HepG2 (cell line): ENCODE measurements at regions not wholly inside any gene's neighbourhood (a gene's known extent, or its start where the extent isn't known, plus 50 kb on each side); places are given as distances from the start of the nearest gene placed in this dataset.

Source experiments
- ATAC-seq: fragments of 200-7000 bp; cut with Tn5 transposase; 3 replicates; pipeline ENCODE4 v1.9.1; 2020; ENCODE audit warnings: mild to moderate bottlenecking, moderate library complexity
- BruUV-seq: library from RNA; stranded (reverse); fragments of 400-500 nt; replicated peaks from 2 replicates; lab custom pipeline; 2021; lab: Mats Ljungman, UMichigan
- CTCF ChIA-PET: fragments of 300-600 bp; formaldehyde crosslinking; extraction: SDS; loops from one replicate; lab custom pipeline; 2021; ENCODE audit warnings: low total read pairs, inconsistent platforms, low intra/inter-chr PET ratio; lab: Yijun Ruan, JAX
- POLR2A ChIA-PET: fragments of 350-600 bp; sonication (Branson Sonifier 250); formaldehyde crosslinking; loops from one replicate; lab custom pipeline; 2020; ENCODE audit warnings: antibody characterized with exemption, inconsistent platforms; lab: Yijun Ruan, JAX
- DNase-seq: peaks from one replicate; pipeline ENCODE4 v3.0.0-alpha.2; 2015; ENCODE audit warnings: low spot score
- FAIRE-seq: peaks from 3 replicates; lab custom pipeline; 2011; peaks lifted over from hg19 to GRCh38; lab: Jason Lieb, UNC
- H2AFZ ChIP-seq: one replicate; pipeline ENCODE4 v1.6.1; 2011; ENCODE audit warnings: low read length, inconsistent platforms
- H3K27ac ChIP-seq: fragments of 300-600 bp; 3 replicates; pipeline ENCODE4 v1.8.0; 2011; ENCODE audit warnings: mixed run types, mild to moderate bottlenecking, mixed read lengths, low read length, inconsistent platforms; ENCODE audit not compliant: insufficient read depth; ENCODE audit errors: extremely low read length
- H3K27me3 ChIP-seq, 2 experiments: fragments of 200-600 bp in 1 of 2; 2 replicates in 1 of 2; 3 replicates in 1 of 2; pipeline versions ENCODE4 v1.6.0 to v1.8.0; 2011; ENCODE audit warnings: low read length in 2 of 2, mild to moderate bottlenecking in 2 of 2, moderate library complexity in 2 of 2, inconsistent platforms in 1 of 2; ENCODE audit not compliant: insufficient read depth in 2 of 2, control insufficient read depth in 1 of 2
- H3K36me3 ChIP-seq, 2 experiments: fragments of 200-600 bp in 1 of 2; replicated peaks in 1 of 2; 2 replicates in 1 of 2; 3 replicates in 1 of 2; pipeline versions ENCODE4 v1.5.1 to v1.8.0; 2011; ENCODE audit warnings: low read length in 2 of 2, inconsistent platforms in 1 of 2; ENCODE audit not compliant: insufficient read depth in 2 of 2, control insufficient read depth in 1 of 2
- H3K4me1 ChIP-seq: 2 replicates; pipeline ENCODE4 v1.5.1; 2012; ENCODE audit warnings: low read length, inconsistent platforms; ENCODE audit not compliant: insufficient read depth
- H3K4me2 ChIP-seq: 2 replicates; pipeline ENCODE4 v1.6.0; 2011; ENCODE audit warnings: low read depth, low read length, inconsistent platforms
- H3K4me3 ChIP-seq, 3 experiments: fragments of 200-600 bp in 1 of 3; sonication (generic), shearing (Covaris generic) in 1 of 3; replicated peaks in 1 of 3; 2 replicates each; pipeline ENCODE4 v1.5.1; 2011 to 2016; ENCODE audit warnings: low read length in 3 of 3, inconsistent platforms in 2 of 3, low read depth in 2 of 3, mild to moderate bottlenecking in 2 of 3, control low read depth in 1 of 3, mixed read lengths in 1 of 3; ENCODE audit not compliant: insufficient read depth in 1 of 3
- H3K79me2 ChIP-seq: one replicate; pipeline ENCODE4 v1.6.1; 2011; ENCODE audit warnings: low read length, inconsistent platforms; ENCODE audit not compliant: insufficient read depth
- H3K9ac ChIP-seq: 2 replicates; pipeline ENCODE4 v1.6.0; 2011; ENCODE audit warnings: mild to moderate bottlenecking, low read depth, low read length, inconsistent platforms; ENCODE audit not compliant: insufficient read depth
- H3K9me3 ChIP-seq: 2 replicates; pipeline ENCODE4 v1.5.1; 2012; ENCODE audit warnings: mild to moderate bottlenecking, low read length
- H4K20me1 ChIP-seq: 2 replicates; pipeline ENCODE4 v1.6.0; 2011; ENCODE audit warnings: inconsistent platforms, mild to moderate bottlenecking, low read length, moderate library complexity; ENCODE audit not compliant: insufficient read depth
- DNMT3B ChIP-seq: conservative IDR thresholded peaks from 2 replicates; pipeline ENCODE4 v1.6.1; 2016; ENCODE audit warnings: missing biosample characterization, control low read depth
- FOSL2 ChIP-seq: sonication (generic); formaldehyde crosslinking; IDR thresholded peaks from 2 replicates; pipeline ENCODE4 v1.4.0; 2020; ENCODE audit warnings: missing genetic modification reagents
- FOXO1 ChIP-seq: sonication (generic); formaldehyde crosslinking; IDR thresholded peaks from 2 replicates; pipeline ENCODE4 v1.4.0; 2020; ENCODE audit warnings: missing genetic modification reagents
- HDAC1 ChIP-seq: sonication (generic); formaldehyde crosslinking; IDR thresholded peaks from 2 replicates; pipeline ENCODE4 v1.5.1; 2020; ENCODE audit warnings: mild to moderate bottlenecking, missing genetic modification reagents
- MXD4 ChIP-seq: IDR thresholded peaks from 2 replicates; pipeline ENCODE4 v1.6.1; 2016; ENCODE audit warnings: mild to moderate bottlenecking, missing biosample characterization, missing genetic modification reagents
- NFE2L1 ChIP-seq: sonication (generic); formaldehyde crosslinking; IDR thresholded peaks from 2 replicates; pipeline ENCODE4 v1.4.0; 2020; ENCODE audit warnings: missing genetic modification reagents, mild to moderate bottlenecking, borderline replicate concordance
- SP2 ChIP-seq: sonication (generic); formaldehyde crosslinking; IDR thresholded peaks from 2 replicates; pipeline ENCODE4 v1.5.1; 2020; ENCODE audit warnings: mild to moderate bottlenecking, missing genetic modification reagents
- SRSF4 ChIP-seq: fragments of 200-400 bp; formaldehyde crosslinking; IDR thresholded peaks from one replicate; pipeline ENCODE4 v1.6.1; 2018; ENCODE audit warnings: mild to moderate bottlenecking, low read depth, low read length, moderate library complexity; ENCODE audit not compliant: poor library complexity, severe bottlenecking
- ZNF143 ChIP-seq: sonication (generic); formaldehyde crosslinking; IDR thresholded peaks from 2 replicates; pipeline ENCODE4 v1.4.0; 2020; ENCODE audit warnings: missing genetic modification reagents
- ZNF230 ChIP-seq: sonication (generic); formaldehyde crosslinking; IDR thresholded peaks from 2 replicates; pipeline ENCODE4 v1.4.0; 2020; ENCODE audit warnings: mild to moderate bottlenecking, missing genetic modification reagents
- ZSCAN9 ChIP-seq: IDR thresholded peaks from 2 replicates; pipeline ENCODE4 v1.6.1; 2016; ENCODE audit warnings: borderline replicate concordance
- WGBS: methylation state at CpG from one replicate; pipeline ENCODE4 v1.1.6; 2017; ENCODE audit warnings: low lambda C conversion rate; 5-methylcytosine and 5-hydroxymethylcytosine counted together
- in situ Hi-C: cut with HindIII; loops from 2 replicates; pipeline ENCODE4 v1.10.0; 2017; ENCODE audit warnings: low pct_unique_long_range_greater_than_20kb; ENCODE audit not compliant: extremely low pct_ligation_motif_present
- intact Hi-C: fragments of 100-400 bp; cut with micrococcal nuclease; formaldehyde crosslinking; loops from one replicate; pipeline ENCODE4 v1.10.0; 2022; ENCODE audit not compliant: unreplicated experiment
- TF ChIP-seq, protein P1 (sequence below): sonication (generic); formaldehyde crosslinking; IDR thresholded peaks from 2 replicates; pipeline ENCODE4 v1.4.0; 2020; ENCODE audit warnings: missing genetic modification reagents
- TF ChIP-seq, protein P2 (sequence below): sonication (generic); formaldehyde crosslinking; IDR thresholded peaks from 2 replicates; pipeline ENCODE4 v1.9.0; 2021; ENCODE audit warnings: missing genetic modification reagents, mild to moderate bottlenecking, borderline replicate concordance
- TF ChIP-seq, protein P3 (sequence below): sonication (generic); formaldehyde crosslinking; IDR thresholded peaks from 2 replicates; pipeline ENCODE4 v1.4.0; 2020; ENCODE audit warnings: missing genetic modification reagents

DNA sequence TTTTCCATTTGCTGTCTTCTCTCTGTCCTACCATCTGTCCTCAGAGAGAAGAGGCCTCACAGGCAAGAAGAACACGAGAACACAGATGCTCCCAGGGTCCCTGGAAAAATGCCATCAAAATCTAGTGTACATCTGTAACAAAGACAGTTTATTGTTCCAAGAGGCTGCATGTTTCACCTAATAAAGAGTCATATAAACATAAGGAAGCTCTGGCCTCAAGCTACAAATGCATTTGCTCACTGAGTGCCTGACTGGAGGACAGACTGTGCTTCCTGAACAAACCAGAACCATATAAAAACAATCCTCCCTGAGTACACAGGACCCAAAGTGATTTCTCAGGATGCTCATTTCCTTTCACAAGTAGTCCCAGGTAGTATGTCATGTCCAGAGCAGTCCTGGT lies 76.3 kb upstream of the SLC44A3 start:
- ATAC-seq (no peak), FAIRE-seq (no peak)
- H3K9ac ChIP-seq = no peak overlapping the region
- no peaks in the 10 kb centered on the region for H3K9me3 ChIP-seq
- BruUV-seq = no TSS peak
- in situ Hi-C loops = no loop called here
- H3K4me2 ChIP-seq = no peak overlapping the region
- H3K36me3 ChIP-seq = no peaks in the 10 kb centered on the region
- no peak overlapping the region for H3K27ac ChIP-seq
- no peaks in the 10 kb centered on the region for H3K4me1 ChIP-seq
- intact Hi-C loops = no loop called here
- no peak for TF ChIP-seq SRSF4
- TF ChIP-seq, all 625 proteins: peak for 0
- Histone ChIP-seq H3K79me2 (no peaks in the 10 kb centered on the region), H3K27me3 (no peaks in the 10 kb centered on the region; a peak in 1 of 5 replicates), H3K4me3 (no peak overlapping the region), H4K20me1 (no peaks in the 10 kb centered on the region), H2AFZ (no peak overlapping the region)
- 76% methylated on average over 1 of the region's 1 CpG for WGBS
- CTCF ChIA-PET = no interaction called here
- POLR2A ChIA-PET = no interaction called here
- DNase-seq = no peak

DNA sequence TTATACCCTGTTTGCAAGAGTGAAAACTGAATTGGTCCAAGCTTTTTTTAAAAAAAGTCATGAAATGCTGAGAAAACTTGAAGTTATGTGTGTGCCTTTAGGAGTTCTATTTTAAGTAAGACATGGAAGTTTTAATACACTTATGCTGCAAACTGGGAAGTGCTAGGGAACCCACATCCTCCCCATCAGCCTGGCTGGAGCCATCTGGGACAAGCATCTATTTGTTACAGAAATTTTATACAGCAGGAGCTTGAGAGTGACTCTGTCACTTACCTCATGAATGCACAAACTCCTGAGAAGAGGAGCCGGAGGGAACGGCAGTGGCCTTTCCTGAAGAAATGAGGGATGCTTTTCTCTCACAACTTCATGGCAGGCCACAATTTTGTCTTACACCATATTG lies 78.2 kb upstream of the SLC44A3 start:
- no peak for TF ChIP-seq NFE2L1
- TF ChIP-seq SP2 (CRISPR knock-in tag) = no peak
- TF ChIP-seq ZNF230 (CRISPR knock-in tag) = no peak
- TF ChIP-seq, protein P1, sequence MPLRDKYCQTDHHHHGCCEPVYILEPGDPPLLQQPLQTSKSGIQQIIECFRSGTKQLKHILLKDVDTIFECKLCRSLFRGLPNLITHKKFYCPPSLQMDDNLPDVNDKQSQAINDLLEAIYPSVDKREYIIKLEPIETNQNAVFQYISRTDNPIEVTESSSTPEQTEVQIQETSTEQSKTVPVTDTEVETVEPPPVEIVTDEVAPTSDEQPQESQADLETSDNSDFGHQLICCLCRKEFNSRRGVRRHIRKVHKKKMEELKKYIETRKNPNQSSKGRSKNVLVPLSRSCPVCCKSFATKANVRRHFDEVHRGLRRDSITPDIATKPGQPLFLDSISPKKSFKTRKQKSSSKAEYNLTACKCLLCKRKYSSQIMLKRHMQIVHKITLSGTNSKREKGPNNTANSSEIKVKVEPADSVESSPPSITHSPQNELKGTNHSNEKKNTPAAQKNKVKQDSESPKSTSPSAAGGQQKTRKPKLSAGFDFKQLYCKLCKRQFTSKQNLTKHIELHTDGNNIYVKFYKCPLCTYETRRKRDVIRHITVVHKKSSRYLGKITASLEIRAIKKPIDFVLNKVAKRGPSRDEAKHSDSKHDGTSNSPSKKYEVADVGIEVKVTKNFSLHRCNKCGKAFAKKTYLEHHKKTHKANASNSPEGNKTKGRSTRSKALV (CRISPR knock-in tag) = no peak
- TF ChIP-seq FOXO1 (CRISPR knock-in tag) = no peak
- no peak for TF ChIP-seq HDAC1
- TF ChIP-seq, protein P2, sequence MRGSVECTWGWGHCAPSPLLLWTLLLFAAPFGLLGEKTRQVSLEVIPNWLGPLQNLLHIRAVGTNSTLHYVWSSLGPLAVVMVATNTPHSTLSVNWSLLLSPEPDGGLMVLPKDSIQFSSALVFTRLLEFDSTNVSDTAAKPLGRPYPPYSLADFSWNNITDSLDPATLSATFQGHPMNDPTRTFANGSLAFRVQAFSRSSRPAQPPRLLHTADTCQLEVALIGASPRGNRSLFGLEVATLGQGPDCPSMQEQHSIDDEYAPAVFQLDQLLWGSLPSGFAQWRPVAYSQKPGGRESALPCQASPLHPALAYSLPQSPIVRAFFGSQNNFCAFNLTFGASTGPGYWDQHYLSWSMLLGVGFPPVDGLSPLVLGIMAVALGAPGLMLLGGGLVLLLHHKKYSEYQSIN = no peak
- TF ChIP-seq, protein P3, sequence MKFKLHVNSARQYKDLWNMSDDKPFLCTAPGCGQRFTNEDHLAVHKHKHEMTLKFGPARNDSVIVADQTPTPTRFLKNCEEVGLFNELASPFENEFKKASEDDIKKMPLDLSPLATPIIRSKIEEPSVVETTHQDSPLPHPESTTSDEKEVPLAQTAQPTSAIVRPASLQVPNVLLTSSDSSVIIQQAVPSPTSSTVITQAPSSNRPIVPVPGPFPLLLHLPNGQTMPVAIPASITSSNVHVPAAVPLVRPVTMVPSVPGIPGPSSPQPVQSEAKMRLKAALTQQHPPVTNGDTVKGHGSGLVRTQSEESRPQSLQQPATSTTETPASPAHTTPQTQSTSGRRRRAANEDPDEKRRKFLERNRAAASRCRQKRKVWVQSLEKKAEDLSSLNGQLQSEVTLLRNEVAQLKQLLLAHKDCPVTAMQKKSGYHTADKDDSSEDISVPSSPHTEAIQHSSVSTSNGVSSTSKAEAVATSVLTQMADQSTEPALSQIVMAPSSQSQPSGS (CRISPR knock-in tag) = no peak
- no peak for TF ChIP-seq FOSL2 (CRISPR knock-in tag)
- no peak for TF ChIP-seq MXD4 (CRISPR knock-in tag)
- TF ChIP-seq ZSCAN9 = no peak
- TF ChIP-seq DNMT3B (CRISPR knock-in tag) = no peak
- TF ChIP-seq ZNF143 = no peak
- POLR2A ChIA-PET = no interaction called here
- Histone ChIP-seq H3K9ac (no peak overlapping the region), H3K9me3 (no peaks in the 10 kb centered on the region), H3K27ac (no peak overlapping the region), H3K27me3 (no peaks in the 10 kb centered on the region; a peak in 1 of 5 replicates), H2AFZ (no peak overlapping the region), H3K36me3 (no peaks in the 10 kb centered on the region), H3K4me1 (peaks cover 9% of the 10 kb centered on the region), H4K20me1 (no peaks in the 10 kb centered on the region), H3K4me2 (no peak overlapping the region), H3K4me3 (no peak overlapping the region), H3K79me2 (no peaks in the 10 kb centered on the region)
- in situ Hi-C loops (no loop called here), intact Hi-C loops (no loop called here)
- WGBS = 100% methylated on average over 2 of the region's 2 CpGs
- ATAC-seq (no peak), FAIRE-seq (no peak), DNase-seq (no peak)
- CTCF ChIA-PET = no interaction called here
- no TSS peak for BruUV-seq
